ENCODE measurements at regions not wholly inside any gene's neighbourhood (a gene's known extent, or its start where the extent isn't known, plus 50 kb on each side); places are given as distances from the start of the nearest gene placed in this dataset.

DNA sequence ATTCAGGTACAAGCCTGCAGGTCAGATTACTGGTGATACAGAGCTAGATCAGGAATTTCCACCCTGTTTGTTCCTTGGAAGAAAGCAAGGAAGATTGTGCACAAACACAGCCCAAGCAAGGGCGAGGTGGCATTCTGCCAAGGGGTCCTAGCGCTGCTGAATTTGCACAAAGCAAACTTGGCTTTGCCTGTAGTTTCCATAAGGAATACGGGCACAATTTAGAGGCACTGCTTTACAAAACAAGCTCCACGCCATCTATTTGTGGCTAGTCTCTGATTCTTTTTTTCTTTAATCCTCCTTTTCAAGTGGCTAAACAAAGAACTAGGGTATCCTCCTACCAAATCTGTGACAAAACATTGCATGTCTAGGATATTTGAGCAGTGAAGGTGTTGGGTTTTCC lies 195.5 kb upstream of the ACVR2A start:
- DNase-seq (ENCODE audit: low read depth in 2 of 2): no peak

- DNase-seq (ENCODE audit: low read depth in 2 of 2): no peak
These were observed 196.4 kb upstream of the ACVR2A start for GRCh38 chr2:147648471-147648870.

DNA sequence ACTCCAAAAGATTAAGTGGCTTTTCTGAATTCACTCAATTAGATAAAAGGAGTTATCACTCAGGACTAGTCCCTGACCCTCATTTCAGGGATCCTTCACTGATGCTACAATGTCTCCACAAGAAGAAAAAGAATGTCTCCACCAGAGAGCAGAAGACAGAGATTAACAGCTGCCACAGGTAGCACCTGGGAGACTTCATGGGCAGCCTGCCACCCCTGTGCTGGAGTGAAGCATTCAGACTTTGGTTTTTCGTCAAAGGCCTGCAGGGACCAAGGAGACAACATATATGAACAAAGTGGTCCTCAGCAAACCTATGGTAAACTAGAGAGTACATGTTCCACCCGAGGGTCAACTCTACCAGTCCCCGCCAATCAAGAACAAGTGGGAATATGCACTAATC lies 197.0 kb upstream of the ACVR2A start:
- no peak for DNase-seq (ENCODE audit: low read depth in 2 of 2)

DNA sequence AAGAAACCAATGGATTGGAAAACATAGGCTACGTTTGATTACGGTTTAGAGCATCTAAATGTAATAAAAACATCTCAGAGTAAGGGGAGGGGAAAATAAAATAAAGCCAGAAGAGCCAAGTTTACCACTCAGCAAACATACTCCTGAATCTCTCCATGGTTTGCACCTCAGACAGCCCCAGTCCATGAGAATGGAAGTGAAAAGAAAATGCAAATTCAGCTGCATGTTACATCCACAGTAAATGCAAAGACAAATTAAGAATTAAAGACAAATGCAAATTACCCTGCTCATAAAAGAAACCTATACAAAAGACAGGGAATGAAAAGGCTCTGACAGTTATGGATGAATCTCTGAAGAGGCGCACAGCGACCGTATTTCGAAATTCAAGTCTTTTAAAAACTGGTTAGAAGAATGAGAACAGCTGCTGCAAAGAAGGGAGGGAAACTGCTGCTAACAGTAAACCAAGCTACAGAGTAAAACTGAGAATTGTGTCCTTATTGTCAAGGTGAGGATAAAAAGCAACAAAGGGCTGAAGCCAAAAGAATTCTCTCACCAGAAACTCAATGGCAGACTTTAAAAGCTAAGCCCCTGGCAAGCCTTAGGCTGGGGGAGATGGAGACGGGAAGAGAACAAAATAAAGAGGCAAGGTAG lies 197.9 kb upstream of the ACVR2A start:
- no peak for DNase-seq (ENCODE audit: low read depth in 2 of 2)

GRCh38 chr2:147644491-147644890 lies 200.3 kb upstream of the ACVR2A start:
- no peak for DNase-seq (ENCODE audit: low read depth in 2 of 2)

DNA sequence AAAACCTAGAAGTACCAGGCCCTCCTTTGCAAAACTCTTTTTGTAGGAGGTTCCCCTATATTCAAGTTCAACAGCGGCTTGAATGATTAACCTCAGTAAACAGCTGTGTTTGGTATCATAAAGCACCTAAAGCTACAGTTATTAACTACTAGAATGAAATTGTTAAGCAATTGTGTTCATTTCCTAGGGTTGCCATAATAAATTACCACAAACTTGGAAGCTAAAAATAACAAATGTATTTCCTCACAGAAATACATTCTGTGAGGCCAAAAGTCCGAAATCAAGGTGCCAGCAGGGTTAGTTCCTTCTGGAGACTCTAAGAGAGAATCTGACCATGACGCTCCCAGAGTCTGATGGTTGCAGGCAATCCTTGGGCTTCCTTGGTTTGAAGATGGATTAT lies 202.1 kb upstream of the ACVR2A start:
- no peak for DNase-seq (ENCODE audit: low read depth in 2 of 2)

GRCh38 chr2:147641651-147642050 lies 203.2 kb upstream of the ACVR2A start:
- DNase-seq (ENCODE audit: low read depth in 2 of 2): no peak

DNA sequence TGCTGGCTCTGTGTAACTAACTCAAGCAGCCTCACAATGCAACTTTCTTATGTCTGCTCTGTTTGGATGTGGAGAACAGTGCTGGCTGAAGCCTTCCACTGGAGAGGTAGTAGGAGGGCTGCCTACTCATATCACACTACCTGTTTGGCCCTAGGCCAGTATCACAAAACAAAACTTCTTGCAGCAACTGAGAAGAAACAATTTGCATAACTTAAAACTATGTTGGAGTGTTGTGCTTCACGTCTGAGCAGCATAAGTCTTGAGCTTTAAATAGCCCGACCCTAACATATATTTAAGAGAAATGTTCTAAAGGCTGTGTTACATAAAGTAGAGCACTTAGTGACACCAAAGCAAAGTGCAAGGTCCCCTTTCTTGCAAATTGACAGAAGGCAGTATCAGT lies 204.9 kb upstream of the ACVR2A start:
- DNase-seq (ENCODE audit: low read depth in 2 of 2): no peak

DNA sequence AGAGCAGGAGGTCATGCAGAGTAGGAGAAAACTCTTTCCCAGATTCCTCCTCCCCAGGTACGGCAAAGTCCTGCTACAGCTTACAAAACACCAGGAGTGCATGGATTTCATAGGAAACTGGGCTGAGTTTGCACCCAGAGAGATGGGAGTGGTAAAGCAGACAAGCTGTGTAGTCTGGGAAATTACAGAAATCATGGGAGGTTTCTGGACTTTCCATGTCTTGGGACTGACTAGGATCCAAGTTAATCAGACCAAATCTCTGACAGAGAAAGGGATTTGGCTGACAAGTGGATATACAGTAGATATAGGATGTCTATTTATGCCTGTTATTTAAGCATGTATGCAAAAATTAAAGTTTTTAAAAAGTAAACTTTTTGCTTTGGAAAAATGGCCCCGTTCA lies 205.4 kb upstream of the ACVR2A start:
- no peak for DNase-seq (ENCODE audit: low read depth in 2 of 2)

DNA sequence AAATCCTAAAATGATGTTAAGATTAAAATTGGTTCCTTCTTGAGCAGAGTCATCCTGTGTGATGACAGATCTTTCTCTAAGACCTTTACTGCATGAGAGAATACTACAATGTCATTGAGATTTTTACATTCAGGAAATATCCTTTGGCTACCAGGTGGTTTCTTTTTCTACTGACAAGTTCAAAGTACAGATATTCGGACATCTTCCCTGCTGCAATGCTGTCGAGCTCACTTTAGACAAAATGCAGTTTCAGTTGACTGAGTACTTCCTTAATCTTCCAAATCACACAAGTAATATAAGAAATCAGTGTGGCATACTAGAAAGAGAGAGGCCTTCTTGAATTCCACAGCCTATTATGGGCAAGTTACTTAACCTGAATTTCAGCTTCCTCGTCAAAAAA lies 207.9 kb upstream of the ACVR2A start:
- no peak for DNase-seq (ENCODE audit: low read depth in 2 of 2)

GRCh38 chr2:147636238-147636882 lies 208.5 kb upstream of the ACVR2A start:
- peak; percentile 44 to 54 for DNase-seq (ENCODE audit: low read depth in 2 of 2)

GRCh38 chr2:147634826-147635225 lies 210.0 kb upstream of the ACVR2A start:
- DNase-seq (ENCODE audit: low read depth in 2 of 2): no peak

- no peak for DNase-seq (ENCODE audit: low read depth in 2 of 2)
These were observed 212.6 kb upstream of the ACVR2A start for GRCh38 chr2:147632198-147632597.

- DNase-seq (ENCODE audit: low read depth in 2 of 2): no peak
These were observed 213.5 kb upstream of the ACVR2A start for GRCh38 chr2:147631294-147631693.

GRCh38 chr2:147630585-147630984 lies 214.2 kb upstream of the ACVR2A start:
- no peak for DNase-seq (ENCODE audit: low read depth in 2 of 2)

DNA sequence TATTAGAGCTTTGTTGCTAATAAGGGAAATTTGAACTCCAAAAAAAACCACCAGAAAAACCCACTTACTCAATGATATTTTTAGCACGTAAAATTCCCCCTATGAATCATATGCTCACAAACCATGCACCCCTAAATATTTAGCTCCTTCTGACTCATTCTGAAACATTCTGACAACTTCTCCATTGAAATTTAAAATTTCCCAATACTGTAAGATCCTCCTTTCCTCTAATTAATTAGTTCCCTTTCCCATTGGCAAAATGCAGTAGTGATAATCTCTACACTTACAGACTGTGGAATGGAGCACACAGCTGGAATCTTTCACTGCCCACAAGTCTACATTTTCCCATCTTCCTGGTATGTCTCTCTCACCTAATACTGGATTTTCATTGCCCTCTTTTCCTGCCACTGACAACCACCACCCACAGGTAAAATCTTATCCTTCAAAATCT lies 215.8 kb upstream of the ACVR2A start:
- no peak for DNase-seq (ENCODE audit: low read depth in 2 of 2)

- no peak for DNase-seq (ENCODE audit: low read depth in 2 of 2)
These were observed 221.5 kb upstream of the ACVR2A start for GRCh38 chr2:147623328-147623727.

- no peak for DNase-seq (ENCODE audit: low read depth in 2 of 2)
These were observed 223.1 kb upstream of the ACVR2A start for GRCh38 chr2:147621656-147622197.

DNA sequence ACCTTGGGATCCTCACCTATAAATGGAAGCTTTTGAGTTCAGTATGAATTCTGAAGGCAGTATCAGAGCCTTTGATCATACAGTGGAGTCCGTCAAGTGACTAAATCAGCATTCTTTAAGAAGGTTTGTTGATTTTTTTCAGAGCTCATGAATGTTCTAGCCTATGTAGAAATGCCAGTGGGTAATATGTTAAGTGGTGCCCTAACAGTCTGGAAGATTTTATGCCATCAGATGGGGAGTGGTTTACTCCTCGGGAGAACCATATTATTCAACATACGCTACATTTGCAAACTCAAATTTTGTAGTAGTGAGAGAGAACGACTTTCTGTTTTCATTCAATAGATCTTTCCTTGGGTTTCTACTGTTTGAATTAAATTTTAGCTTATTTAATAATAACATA lies 225.0 kb upstream of the ACVR2A start:
- DNase-seq (ENCODE audit: low read depth in 2 of 2): no peak

DNA sequence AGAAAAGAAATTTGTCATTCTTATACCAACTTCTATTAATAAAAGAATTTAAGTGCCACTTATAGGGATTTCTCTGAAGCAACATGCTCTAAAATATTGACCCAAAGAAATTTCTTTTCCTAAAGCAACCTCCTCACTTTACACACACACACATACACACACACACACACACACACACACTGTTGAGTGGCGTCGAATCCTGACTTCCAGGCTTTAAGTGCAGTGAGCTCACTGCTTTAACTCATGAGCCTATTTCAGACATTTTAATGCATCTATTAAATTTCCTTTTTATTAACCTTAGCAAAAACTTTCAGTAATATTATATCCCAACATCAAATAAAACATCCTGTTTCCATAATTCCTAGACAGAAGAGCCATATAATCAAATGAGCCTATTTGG lies 229.1 kb upstream of the ACVR2A start:
- no peak for DNase-seq (ENCODE audit: low read depth in 2 of 2)

DNA sequence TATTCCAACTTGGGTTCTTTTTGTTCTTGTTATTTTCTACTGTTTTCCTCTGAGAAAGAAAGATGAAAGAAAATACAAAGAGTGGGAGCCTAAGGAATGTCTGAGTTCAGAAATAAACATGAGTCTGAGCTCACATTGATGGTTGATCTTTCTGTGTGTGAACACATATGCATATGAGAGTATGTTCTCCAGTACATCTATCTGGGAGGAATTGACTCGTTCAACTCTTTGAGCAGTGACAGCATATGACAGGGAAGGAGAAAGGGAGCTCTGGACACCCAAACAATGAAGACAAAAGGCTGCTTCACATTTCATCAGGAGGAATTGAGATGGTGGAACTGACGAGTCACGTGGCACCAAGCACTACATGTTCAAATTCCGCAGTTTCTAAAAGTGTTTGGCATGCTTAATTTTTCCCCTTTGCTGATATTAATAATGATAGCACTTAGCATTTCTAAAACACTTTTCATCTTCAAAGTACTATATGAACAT lies 229.8 kb upstream of the ACVR2A start:
- DNase-seq (ENCODE audit: low read depth in 2 of 2): no peak

DNA sequence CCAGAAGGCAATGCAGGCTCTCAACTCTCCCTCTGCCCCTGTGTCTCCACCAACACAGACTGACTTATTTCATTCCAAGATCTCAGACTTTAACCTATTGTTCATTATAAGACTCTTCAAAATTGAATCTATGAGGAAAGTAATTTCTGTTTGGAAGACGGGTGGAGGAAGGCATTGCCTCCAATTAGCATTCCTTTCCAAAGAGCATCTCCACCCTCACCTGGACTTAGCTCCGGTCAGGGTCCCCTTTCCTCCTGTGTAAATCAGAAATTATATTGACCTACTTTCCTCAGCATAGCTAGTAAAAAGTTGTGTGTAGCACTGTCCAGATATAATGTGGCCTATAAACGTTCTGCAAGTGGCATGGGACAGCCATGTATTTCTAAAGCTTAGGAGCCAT lies 230.4 kb upstream of the ACVR2A start:
- DNase-seq (ENCODE audit: low read depth in 2 of 2): no peak

DNA sequence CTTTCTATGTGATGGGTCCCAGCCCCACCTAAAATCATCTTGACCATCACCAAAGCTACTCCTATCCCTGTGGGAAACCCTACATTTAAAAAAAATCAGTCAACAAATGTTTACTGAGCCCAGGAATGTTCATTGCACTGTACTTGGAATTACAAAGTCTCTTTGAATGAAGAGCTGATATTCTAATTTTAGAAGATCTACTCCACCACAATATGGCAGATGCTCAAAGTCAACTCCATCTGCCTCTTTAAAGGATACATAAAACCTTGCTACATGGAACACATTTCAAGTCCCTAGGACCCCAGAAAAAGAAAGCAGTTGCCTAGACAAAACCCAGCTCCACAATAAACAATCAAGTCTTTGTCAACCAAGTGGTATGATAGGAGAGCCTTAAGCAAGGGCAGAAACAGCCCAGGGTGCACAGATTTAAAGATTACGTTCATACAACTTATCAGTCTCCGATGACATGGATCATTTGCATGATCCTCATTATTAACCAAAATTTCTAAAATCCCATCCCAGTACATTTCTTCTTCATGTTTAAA lies 234.3 kb upstream of the ACVR2A start:
- DNase-seq (ENCODE audit: low read depth in 2 of 2): no peak
